Astrocyte of the hippocampus (primary cell): ENCODE measurements at regions not wholly inside any gene's neighbourhood (a gene's known extent, or its start where the extent isn't known, plus 50 kb on each side); places are given as distances from the start of the nearest gene placed in this dataset.

Experiments used
- DNase-seq: peaks from one replicate; pipeline ENCODE4 v3.0.0; 2011; ENCODE audit warnings: low read depth, low spot score

- no peak for DNase-seq
These were observed 159.9 kb upstream of the CDYL start for GRCh38 chr6:4616311-4616710.

GRCh38 chr6:4615891-4616290 is 160.3 kb upstream of the CDYL start:
- no peak for DNase-seq

- DNase-seq, result no peak
These were observed 161.0 kb upstream of the CDYL start for GRCh38 chr6:4615231-4615630.

- DNase-seq, result no peak
These were observed 161.6 kb upstream of the CDYL start for GRCh38 chr6:4614637-4615036.

- DNase-seq, result no peak
These were observed 162.4 kb upstream of the CDYL start for GRCh38 chr6:4613795-4614194.

- no peak for DNase-seq
These were observed 162.8 kb upstream of the CDYL start for GRCh38 chr6:4613381-4613780.

- peak; percentile 5 for DNase-seq
These were observed 163.5 kb upstream of the CDYL start for GRCh38 chr6:4612636-4613171.

- no peak for DNase-seq
These were observed 164.6 kb upstream of the CDYL start for GRCh38 chr6:4611429-4612129.

GRCh38 chr6:4610256-4610655 is 165.9 kb upstream of the CDYL start:
- DNase-seq, result peak; percentile 94

- DNase-seq, result no peak
These were observed 167.7 kb upstream of the CDYL start for GRCh38 chr6:4608361-4609115.

GRCh38 chr6:4607793-4608192 is 168.4 kb upstream of the CDYL start:
- DNase-seq, result no peak

GRCh38 chr6:4606821-4607704 is 169.1 kb upstream of the CDYL start:
- DNase-seq, result peak; percentile 88

GRCh38 chr6:4606016-4606415 is 170.2 kb upstream of the CDYL start:
- DNase-seq, result no peak

- no peak for DNase-seq
These were observed 172.3 kb upstream of the CDYL start for GRCh38 chr6:4603856-4604369.

- DNase-seq, result peak; percentile 82
These were observed 172.9 kb upstream of the CDYL start for GRCh38 chr6:4603291-4603690.

- peak; percentile 65 for DNase-seq
These were observed 176.3 kb upstream of the CDYL start for GRCh38 chr6:4599924-4600323.

GRCh38 chr6:4598384-4598995 is 177.7 kb upstream of the CDYL start:
- DNase-seq, result no peak

GRCh38 chr6:4593951-4594350 is 182.3 kb upstream of the CDYL start:
- DNase-seq, result no peak

GRCh38 chr6:4592026-4592425 is 184.2 kb upstream of the CDYL start:
- no peak for DNase-seq

GRCh38 chr6:4591218-4591617 is 185.0 kb upstream of the CDYL start:
- DNase-seq, result no peak

GRCh38 chr6:4589295-4589694 is 186.9 kb upstream of the CDYL start:
- DNase-seq, result no peak
